Heart left ventricle (tissue), 16 donors: ENCODE measurements at regions not wholly inside any gene's neighbourhood (a gene's known extent, or its start where the extent isn't known, plus 50 kb on each side); places are given as distances from the start of the nearest gene placed in this dataset.
"Not testable (repeated sequence)": the region's sequence is repeated elsewhere in the genome, so short reads cannot be mapped to it uniquely, and the experiment has no call there.

Experiments used
- ATAC-seq, 4 donors: fragments of 200-7000 bp; cut with Tn5 transposase; one replicate each; pipeline ENCODE4 v1.9.1; 2020 to 2022; ENCODE audit warnings: moderate library complexity in 4 of 4, mild to moderate bottlenecking in 3 of 4, moderate number of reproducible peaks in 1 of 4
- DNase-seq, 5 donors: peaks; one replicate each; pipeline ENCODE4 v3.0.0-alpha.2; 2020
- H3K27ac ChIP-seq, 12 donors: fragments of 200-600 bp; sonication (generic) in 4 of 12; one replicate each; pipeline versions ENCODE4 v1.5.0 to v1.8.0; 2016 to 2022; ENCODE audit warnings: mild to moderate bottlenecking in 2 of 12
- H3K27me3 ChIP-seq, 9 donors: fragments of 200-600 bp; sonication (generic) in 2 of 9; one replicate each; pipeline versions ENCODE4 v1.5.1 to v1.8.0; 2016 to 2022; ENCODE audit warnings: mild to moderate bottlenecking in 3 of 9
- H3K36me3 ChIP-seq, 9 donors: fragments of 200-600 bp; sonication (generic) in 2 of 9; one replicate each; pipeline versions ENCODE4 v1.5.0 to v1.8.0; 2018 to 2022; ENCODE audit warnings: mild to moderate bottlenecking in 2 of 9
- H3K4me1 ChIP-seq, 12 donors: fragments of 200-600 bp; sonication (generic) in 4 of 12; one replicate each; pipeline versions ENCODE4 v1.5.0 to v1.8.0; 2016 to 2022; ENCODE audit warnings: mild to moderate bottlenecking in 3 of 12
- H3K4me3 ChIP-seq, 12 donors: fragments of 200-600 bp; sonication (generic) in 4 of 12; one replicate each; pipeline versions ENCODE4 v1.5.0 to v1.8.0; 2017 to 2022; ENCODE audit warnings: mild to moderate bottlenecking in 9 of 12, moderate library complexity in 4 of 12
- H3K9me3 ChIP-seq, 12 donors: fragments of 200-600 bp; sonication (generic) in 4 of 12; one replicate each; pipeline versions ENCODE4 v1.5.0 to v1.8.0; 2016 to 2022; ENCODE audit warnings: mild to moderate bottlenecking in 1 of 12
- CTCF ChIP-seq, 12 donors: fragments of 200-600 bp; sonication (generic) in 4 of 12; IDR thresholded peaks; one replicate each; pipeline versions ENCODE4 v1.5.0 to v1.8.0; 2018 to 2022; ENCODE audit warnings: antibody characterized with exemption in 12 of 12, mild to moderate bottlenecking in 5 of 12
- POLR2A ChIP-seq, 2 donors: fragments of 450-650 bp; IDR thresholded peaks; one replicate each; pipeline ENCODE4 v1.6.1; 2017; ENCODE audit warnings: antibody characterized with exemption in 2 of 2, mild to moderate bottlenecking in 2 of 2, moderate library complexity in 2 of 2
- WGBS, 4 donors: extraction: QIAGEN DNeasy Blood & Tissue Kit in 2 of 4; methylation state at CpG; one replicate each; pipeline versions ENCODE4 v1.1.5 to v1.1.7; 2013 to 2018; 5-methylcytosine and 5-hydroxymethylcytosine counted together
- intact Hi-C, 10 donors: fragments of 100-400 bp; cut with DNase I; formaldehyde crosslinking; loops; one replicate each; pipeline versions ENCODE4 v1.11.1 to v1.14.2; 2022
- donor health status: ischemic (EF 13 %, LVEDD 7.1; RV severe dilation, severe dysfunction).
- donor health status: healthy with polysubstance abuse.
- donor health status: DM: no; HTN: yes; CAD: no.
- donor health status: DM: no; HTN: no; CAD: no.
- donor health status: ischemic (EF 25% LVEDD 6.9; RV normal size, moderate dysfunction).
- donor health status: ischemic (EF 25% LVEDD 5.7; RV mildly dilated, moderate dysfunction).
- donor health status: healthy.
- donor health status: DM: yes; HTN: yes; CAD: no.
- donor health status: ischemic (EF 35%, LVEDD 5.7; RV mildly dilated, moderate dysfunction).
- donor health status: nonischemic (EF 11% LVEDD 7.7; RV severe dilation, severe dysfunction).
- donor health status: DM: yes; HTN: yes; CAD: no.
- donor health status: PGD.
- donor health status: ischemic (EF 29% LVEDD 5.4; RV normal size, mild dysfunction).
- donor health status: nonischemic (EF 23%, LVEDD 6.1; RV moderate dilation, normal function).

GRCh38 chr7:79774150-79774549 is 320.7 kb upstream of the MAGI2 start:
- Histone ChIP-seq H3K4me3 (no peak overlapping the region), H3K4me1 (no peaks in the 10 kb centered on the region), H3K36me3 (no peaks in the 10 kb centered on the region), H3K27ac (no peak overlapping the region), H3K27me3 (no peaks in the 10 kb centered on the region), H3K9me3 (no peaks in the 10 kb centered on the region)
- ATAC-seq (no peak), DNase-seq (no peak)
- TF ChIP-seq POLR2A (IDR thresholded peaks at IDR 0.05) = no peak
- no peak for TF ChIP-seq CTCF (IDR thresholded peaks at IDR 0.05)
- intact Hi-C loops = no loop called here

GRCh38 chr7:79770970-79771369 is 317.5 kb upstream of the MAGI2 start:
- WGBS, 4 donors = 38 to 91% (median 78%) methylated on average over 2 of the region's 2 CpGs
- TF ChIP-seq POLR2A (IDR thresholded peaks at IDR 0.05) (no peak), CTCF (IDR thresholded peaks at IDR 0.05) (no peak)
- no peaks in the 10 kb centered on the region for H3K4me1 ChIP-seq
- H3K9me3 ChIP-seq = no peaks in the 10 kb centered on the region
- no peak for DNase-seq
- no peak overlapping the region for H3K4me3 ChIP-seq
- no peak overlapping the region for H3K27ac ChIP-seq
- intact Hi-C loops = no loop called here
- H3K27me3 ChIP-seq = no peaks in the 10 kb centered on the region
- H3K36me3 ChIP-seq = no peaks in the 10 kb centered on the region
- ATAC-seq = no peak

GRCh38 chr7:79770063-79770462 is 316.6 kb upstream of the MAGI2 start:
- intact Hi-C loops = no loop called here
- 70 to 78% (median 73%) methylated on average over 2 of the region's 2 CpGs for WGBS, 4 donors
- no peaks in the 10 kb centered on the region for H3K4me1 ChIP-seq

GRCh38 chr7:79767876-79768560 is 314.6 kb upstream of the MAGI2 start:
- H3K4me1 ChIP-seq, H3K36me3 ChIP-seq, ATAC-seq, H3K9me3 ChIP-seq, H3K27ac ChIP-seq, H3K27me3 ChIP-seq, intact Hi-C loops: not testable (repeated sequence)
- peak overlapping the region in 1 of 12 donors; percentile 13 for H3K4me3 ChIP-seq
- whole genome bisulfite sequencing, 4 donors = 90 to 95% (median 92%) methylated on average over 16 to 46 of the region's 46 CpGs
- peak in 1 of 5 donors; percentile 57 for DNase-seq

More at GRCh38 chr7:79770063-79770462, 316.6 kb upstream of the MAGI2 start:
- Histone ChIP-seq H3K4me3 (no peak overlapping the region), H3K27ac (no peak overlapping the region), H3K36me3 (no peaks in the 10 kb centered on the region), H3K27me3 (no peaks in the 10 kb centered on the region), H3K9me3 (no peaks in the 10 kb centered on the region)
- ATAC-seq (no peak), DNase-seq (no peak)
- TF ChIP-seq CTCF (IDR thresholded peaks at IDR 0.05) (no peak), POLR2A (IDR thresholded peaks at IDR 0.05) (no peak)

GRCh38 chr7:79767192-79767591 is 313.7 kb upstream of the MAGI2 start:
- WGBS, 4 donors = 76 to 89% (median 85%) methylated on average over 11 to 14 of the region's 14 CpGs
- H3K4me3 ChIP-seq = not testable (repeated sequence)

More at GRCh38 chr7:79767192-79767591, 313.7 kb upstream of the MAGI2 start:
- H3K27ac ChIP-seq, H3K4me1 ChIP-seq, intact Hi-C loops, H3K27me3 ChIP-seq, H3K36me3 ChIP-seq, H3K9me3 ChIP-seq, DNase-seq, ATAC-seq: not testable (repeated sequence)
